ENCODE measurements at regions not wholly inside any gene's neighbourhood (a gene's known extent, or its start where the extent isn't known, plus 50 kb on each side); places are given as distances from the start of the nearest gene placed in this dataset.
A peak's percentile ranks its signal among the peaks of the same experiment; 100 is the strongest.

DNA sequence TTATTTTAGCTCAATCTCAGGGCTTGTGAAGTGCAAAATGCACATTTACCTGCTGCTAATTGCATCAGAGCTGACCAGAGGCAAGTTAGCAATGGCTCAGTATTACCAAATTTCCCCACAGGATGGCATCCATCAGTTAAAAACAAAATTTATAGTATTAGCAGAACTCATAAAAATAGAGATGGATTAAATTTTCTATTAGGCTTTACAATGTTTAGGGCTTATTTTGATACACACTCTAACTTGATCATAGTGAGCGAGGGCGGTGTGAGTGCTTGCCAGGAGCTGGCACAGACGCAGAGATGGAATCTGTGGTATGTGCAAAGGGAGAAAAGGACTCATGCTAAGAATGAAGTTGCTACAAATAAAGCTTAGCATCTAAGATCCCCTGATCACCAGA, 241.0 kb downstream of the NSUN3 start:
- TF ChIP-seq OVOL2 (CRISPR knock-in tag; IDR thresholded peaks at IDR 0.05; ENCODE audit: borderline replicate concordance), result no peak
- TF ChIP-seq FOXJ3 (CRISPR knock-in tag; IDR thresholded peaks at IDR 0.05; ENCODE audit: borderline replicate concordance), result no peak
- TF ChIP-seq SP1 (CRISPR knock-in tag; conservative IDR thresholded peaks at IDR 0.05), result no peak
- TF ChIP-seq HMGA2 (CRISPR knock-in tag; IDR thresholded peaks at IDR 0.05), result no peak
- no peak for TF ChIP-seq ZNF396 (CRISPR knock-in tag; IDR thresholded peaks at IDR 0.05; ENCODE audit: borderline replicate concordance)
- TF ChIP-seq, protein P1, sequence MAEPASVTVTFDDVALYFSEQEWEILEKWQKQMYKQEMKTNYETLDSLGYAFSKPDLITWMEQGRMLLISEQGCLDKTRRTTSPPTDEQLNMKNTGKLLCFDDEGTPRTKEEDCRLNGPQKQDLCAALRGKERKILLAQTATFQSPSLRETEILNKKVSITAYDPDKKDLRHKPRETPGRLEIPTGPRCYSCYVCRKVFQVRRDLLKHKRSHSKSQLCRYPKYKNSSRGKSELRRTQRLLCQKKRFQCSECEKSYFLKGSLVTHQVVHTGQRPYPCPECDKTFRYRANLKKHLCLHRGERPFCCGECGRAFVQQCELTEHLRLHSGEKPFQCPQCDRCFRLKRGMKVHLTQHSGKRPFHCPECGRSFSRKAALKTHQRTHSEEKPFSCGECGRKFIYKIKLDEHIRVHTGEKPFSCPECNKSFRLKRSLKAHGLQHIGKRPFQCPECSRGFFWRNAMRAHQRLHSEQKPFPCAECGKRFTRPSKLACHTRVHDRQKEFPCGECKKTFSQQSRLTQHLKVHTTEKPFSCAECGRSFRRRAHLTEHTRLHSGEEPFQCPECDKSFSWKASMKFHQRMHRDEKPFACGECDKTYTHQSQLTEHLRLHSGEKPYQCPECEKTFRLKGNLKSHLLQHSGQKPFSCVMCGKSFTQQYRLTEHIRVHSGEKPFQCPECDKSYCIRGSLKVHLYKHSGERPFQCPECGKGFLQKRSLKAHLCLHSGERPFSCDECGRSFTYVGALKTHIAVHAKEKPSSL (CRISPR knock-in tag; conservative IDR thresholded peaks at IDR 0.05), result no peak
- no peak for TF ChIP-seq ESRRA (CRISPR knock-in tag; IDR thresholded peaks at IDR 0.05; ENCODE audit: borderline replicate concordance)
- TF ChIP-seq EMX1 (CRISPR knock-in tag; IDR thresholded peaks at IDR 0.05), result no peak
- TF ChIP-seq, protein P2, sequence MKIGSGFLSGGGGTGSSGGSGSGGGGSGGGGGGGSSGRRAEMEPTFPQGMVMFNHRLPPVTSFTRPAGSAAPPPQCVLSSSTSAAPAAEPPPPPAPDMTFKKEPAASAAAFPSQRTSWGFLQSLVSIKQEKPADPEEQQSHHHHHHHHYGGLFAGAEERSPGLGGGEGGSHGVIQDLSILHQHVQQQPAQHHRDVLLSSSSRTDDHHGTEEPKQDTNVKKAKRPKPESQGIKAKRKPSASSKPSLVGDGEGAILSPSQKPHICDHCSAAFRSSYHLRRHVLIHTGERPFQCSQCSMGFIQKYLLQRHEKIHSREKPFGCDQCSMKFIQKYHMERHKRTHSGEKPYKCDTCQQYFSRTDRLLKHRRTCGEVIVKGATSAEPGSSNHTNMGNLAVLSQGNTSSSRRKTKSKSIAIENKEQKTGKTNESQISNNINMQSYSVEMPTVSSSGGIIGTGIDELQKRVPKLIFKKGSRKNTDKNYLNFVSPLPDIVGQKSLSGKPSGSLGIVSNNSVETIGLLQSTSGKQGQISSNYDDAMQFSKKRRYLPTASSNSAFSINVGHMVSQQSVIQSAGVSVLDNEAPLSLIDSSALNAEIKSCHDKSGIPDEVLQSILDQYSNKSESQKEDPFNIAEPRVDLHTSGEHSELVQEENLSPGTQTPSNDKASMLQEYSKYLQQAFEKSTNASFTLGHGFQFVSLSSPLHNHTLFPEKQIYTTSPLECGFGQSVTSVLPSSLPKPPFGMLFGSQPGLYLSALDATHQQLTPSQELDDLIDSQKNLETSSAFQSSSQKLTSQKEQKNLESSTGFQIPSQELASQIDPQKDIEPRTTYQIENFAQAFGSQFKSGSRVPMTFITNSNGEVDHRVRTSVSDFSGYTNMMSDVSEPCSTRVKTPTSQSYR (CRISPR knock-in tag; IDR thresholded peaks at IDR 0.05), result no peak
- TF ChIP-seq, protein P3, sequence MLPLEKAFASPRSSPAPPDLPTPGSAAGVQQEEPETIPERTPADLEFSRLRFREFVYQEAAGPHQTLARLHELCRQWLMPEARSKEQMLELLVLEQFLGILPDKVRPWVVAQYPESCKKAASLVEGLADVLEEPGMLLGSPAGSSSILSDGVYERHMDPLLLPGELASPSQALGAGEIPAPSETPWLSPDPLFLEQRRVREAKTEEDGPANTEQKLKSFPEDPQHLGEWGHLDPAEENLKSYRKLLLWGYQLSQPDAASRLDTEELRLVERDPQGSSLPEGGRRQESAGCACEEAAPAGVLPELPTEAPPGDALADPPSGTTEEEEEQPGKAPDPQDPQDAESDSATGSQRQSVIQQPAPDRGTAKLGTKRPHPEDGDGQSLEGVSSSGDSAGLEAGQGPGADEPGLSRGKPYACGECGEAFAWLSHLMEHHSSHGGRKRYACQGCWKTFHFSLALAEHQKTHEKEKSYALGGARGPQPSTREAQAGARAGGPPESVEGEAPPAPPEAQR (CRISPR knock-in tag; IDR thresholded peaks at IDR 0.05), result no peak
- no peak for TF ChIP-seq CBFB (CRISPR knock-in tag; IDR thresholded peaks at IDR 0.05; ENCODE audit: low read depth)
- TF ChIP-seq SOX15 (CRISPR knock-in tag; IDR thresholded peaks at IDR 0.05), result no peak
- TF ChIP-seq GABPB1 (CRISPR knock-in tag; IDR thresholded peaks at IDR 0.05), result no peak
- TF ChIP-seq ZNF219 (CRISPR knock-in tag; IDR thresholded peaks at IDR 0.05; ENCODE audit: borderline replicate concordance), result no peak
- Mint-ChIP-seq H3K9me3 (no peaks in the 10 kb centered on the region), H3K27ac (no peak overlapping the region), H3K27me3 (ENCODE audit: low read depth) (no peaks in the 10 kb centered on the region; the same call in 1 of the 2 replicates), H3K4me1 (peaks cover 23% of the 10 kb centered on the region), H3K36me3 (no peaks in the 10 kb centered on the region), H3K4me3 (no peak overlapping the region)
- ATAC-seq (peak; percentile 58; the same call in 1 of the 2 replicates), DNase-seq (ENCODE audit: low spot score) (peak; percentile 11)
- CTCF ChIA-PET, result interaction anchor here (0.7 to 2.8 kb wide), 6 partner anchors 8 to 1232 kb away, joined by 3 to 13 read pairs (median 4); no protein-coding TSS in a partner anchor
- POLR2A ChIA-PET, result interaction anchor here (0.7 kb wide), 1 partner anchor 222 kb away, joined by 3 read pairs; no protein-coding TSS in a partner anchor

DNA sequence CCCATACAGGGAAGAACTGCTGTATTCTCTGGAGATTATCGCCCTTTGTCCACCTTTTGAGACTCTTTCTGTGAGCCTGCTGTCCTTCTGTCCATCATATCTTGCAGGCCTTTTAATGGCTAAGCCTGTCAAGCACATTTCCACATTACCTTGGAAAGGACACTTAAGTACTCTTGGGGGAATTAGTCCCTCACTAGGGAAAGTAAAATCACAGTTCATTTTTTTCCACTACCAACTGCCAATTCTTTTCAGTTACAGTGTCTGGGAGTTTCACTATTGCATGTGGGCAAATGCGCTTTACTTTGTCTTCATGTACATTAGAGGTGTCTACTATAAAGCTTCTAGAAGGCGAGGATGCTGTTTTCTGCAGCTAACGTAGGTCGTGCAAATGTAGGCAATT, 242.1 kb downstream of the NSUN3 start:
- peaks cover 23% of the 10 kb centered on the region for H3K4me1 Mint-ChIP-seq
- TF ChIP-seq, protein P4, sequence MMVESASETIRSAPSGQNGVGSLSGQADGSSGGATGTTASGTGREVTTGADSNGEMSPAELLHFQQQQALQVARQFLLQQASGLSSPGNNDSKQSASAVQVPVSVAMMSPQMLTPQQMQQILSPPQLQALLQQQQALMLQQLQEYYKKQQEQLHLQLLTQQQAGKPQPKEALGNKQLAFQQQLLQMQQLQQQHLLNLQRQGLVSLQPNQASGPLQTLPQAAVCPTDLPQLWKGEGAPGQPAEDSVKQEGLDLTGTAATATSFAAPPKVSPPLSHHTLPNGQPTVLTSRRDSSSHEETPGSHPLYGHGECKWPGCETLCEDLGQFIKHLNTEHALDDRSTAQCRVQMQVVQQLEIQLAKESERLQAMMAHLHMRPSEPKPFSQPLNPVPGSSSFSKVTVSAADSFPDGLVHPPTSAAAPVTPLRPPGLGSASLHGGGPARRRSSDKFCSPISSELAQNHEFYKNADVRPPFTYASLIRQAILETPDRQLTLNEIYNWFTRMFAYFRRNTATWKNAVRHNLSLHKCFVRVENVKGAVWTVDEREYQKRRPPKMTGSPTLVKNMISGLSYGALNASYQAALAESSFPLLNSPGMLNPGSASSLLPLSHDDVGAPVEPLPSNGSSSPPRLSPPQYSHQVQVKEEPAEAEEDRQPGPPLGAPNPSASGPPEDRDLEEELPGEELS (CRISPR knock-in tag; IDR thresholded peaks at IDR 0.05), result no peak
- TF ChIP-seq, protein P5, sequence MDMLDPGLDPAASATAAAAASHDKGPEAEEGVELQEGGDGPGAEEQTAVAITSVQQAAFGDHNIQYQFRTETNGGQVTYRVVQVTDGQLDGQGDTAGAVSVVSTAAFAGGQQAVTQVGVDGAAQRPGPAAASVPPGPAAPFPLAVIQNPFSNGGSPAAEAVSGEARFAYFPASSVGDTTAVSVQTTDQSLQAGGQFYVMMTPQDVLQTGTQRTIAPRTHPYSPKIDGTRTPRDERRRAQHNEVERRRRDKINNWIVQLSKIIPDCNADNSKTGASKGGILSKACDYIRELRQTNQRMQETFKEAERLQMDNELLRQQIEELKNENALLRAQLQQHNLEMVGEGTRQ (CRISPR knock-in tag; IDR thresholded peaks at IDR 0.05), result no peak
- TF ChIP-seq HMGA2 (CRISPR knock-in tag; IDR thresholded peaks at IDR 0.05), result no peak
- TF ChIP-seq FOXK1 (CRISPR knock-in tag; IDR thresholded peaks at IDR 0.05), result no peak
- TF ChIP-seq, protein P6, sequence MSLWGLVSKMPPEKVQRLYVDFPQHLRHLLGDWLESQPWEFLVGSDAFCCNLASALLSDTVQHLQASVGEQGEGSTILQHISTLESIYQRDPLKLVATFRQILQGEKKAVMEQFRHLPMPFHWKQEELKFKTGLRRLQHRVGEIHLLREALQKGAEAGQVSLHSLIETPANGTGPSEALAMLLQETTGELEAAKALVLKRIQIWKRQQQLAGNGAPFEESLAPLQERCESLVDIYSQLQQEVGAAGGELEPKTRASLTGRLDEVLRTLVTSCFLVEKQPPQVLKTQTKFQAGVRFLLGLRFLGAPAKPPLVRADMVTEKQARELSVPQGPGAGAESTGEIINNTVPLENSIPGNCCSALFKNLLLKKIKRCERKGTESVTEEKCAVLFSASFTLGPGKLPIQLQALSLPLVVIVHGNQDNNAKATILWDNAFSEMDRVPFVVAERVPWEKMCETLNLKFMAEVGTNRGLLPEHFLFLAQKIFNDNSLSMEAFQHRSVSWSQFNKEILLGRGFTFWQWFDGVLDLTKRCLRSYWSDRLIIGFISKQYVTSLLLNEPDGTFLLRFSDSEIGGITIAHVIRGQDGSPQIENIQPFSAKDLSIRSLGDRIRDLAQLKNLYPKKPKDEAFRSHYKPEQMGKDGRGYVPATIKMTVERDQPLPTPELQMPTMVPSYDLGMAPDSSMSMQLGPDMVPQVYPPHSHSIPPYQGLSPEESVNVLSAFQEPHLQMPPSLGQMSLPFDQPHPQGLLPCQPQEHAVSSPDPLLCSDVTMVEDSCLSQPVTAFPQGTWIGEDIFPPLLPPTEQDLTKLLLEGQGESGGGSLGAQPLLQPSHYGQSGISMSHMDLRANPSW (CRISPR knock-in tag; conservative IDR thresholded peaks at IDR 0.05; ENCODE audit: low read depth), result no peak
- TF ChIP-seq, protein P7, sequence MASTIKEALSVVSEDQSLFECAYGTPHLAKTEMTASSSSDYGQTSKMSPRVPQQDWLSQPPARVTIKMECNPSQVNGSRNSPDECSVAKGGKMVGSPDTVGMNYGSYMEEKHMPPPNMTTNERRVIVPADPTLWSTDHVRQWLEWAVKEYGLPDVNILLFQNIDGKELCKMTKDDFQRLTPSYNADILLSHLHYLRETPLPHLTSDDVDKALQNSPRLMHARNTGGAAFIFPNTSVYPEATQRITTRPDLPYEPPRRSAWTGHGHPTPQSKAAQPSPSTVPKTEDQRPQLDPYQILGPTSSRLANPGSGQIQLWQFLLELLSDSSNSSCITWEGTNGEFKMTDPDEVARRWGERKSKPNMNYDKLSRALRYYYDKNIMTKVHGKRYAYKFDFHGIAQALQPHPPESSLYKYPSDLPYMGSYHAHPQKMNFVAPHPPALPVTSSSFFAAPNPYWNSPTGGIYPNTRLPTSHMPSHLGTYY (CRISPR knock-in tag; IDR thresholded peaks at IDR 0.05), result no peak
- no peak for TF ChIP-seq ESRRA (CRISPR knock-in tag; IDR thresholded peaks at IDR 0.05; ENCODE audit: borderline replicate concordance)
- TF ChIP-seq, protein P8, sequence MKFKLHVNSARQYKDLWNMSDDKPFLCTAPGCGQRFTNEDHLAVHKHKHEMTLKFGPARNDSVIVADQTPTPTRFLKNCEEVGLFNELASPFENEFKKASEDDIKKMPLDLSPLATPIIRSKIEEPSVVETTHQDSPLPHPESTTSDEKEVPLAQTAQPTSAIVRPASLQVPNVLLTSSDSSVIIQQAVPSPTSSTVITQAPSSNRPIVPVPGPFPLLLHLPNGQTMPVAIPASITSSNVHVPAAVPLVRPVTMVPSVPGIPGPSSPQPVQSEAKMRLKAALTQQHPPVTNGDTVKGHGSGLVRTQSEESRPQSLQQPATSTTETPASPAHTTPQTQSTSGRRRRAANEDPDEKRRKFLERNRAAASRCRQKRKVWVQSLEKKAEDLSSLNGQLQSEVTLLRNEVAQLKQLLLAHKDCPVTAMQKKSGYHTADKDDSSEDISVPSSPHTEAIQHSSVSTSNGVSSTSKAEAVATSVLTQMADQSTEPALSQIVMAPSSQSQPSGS (CRISPR knock-in tag; IDR thresholded peaks at IDR 0.05; ENCODE audit: borderline replicate concordance, low read depth), result no peak

More for the DNA sequence above, 242.1 kb downstream of the NSUN3 start:
- ChIA-PET POLR2A (no interaction called here), CTCF (interaction anchor here (1.0 to 2.8 kb wide), 4 partner anchors 9 to 55 kb away, joined by 3 to 13 read pairs (median 3); no protein-coding TSS in a partner anchor)
- Mint-ChIP-seq H3K27ac (no peak overlapping the region), H3K9me3 (no peaks in the 10 kb centered on the region), H3K36me3 (no peaks in the 10 kb centered on the region), H3K27me3 (ENCODE audit: low read depth) (no peaks in the 10 kb centered on the region; the same call in 1 of the 2 replicates), H3K4me3 (no peak overlapping the region)
- DNase-seq (ENCODE audit: low spot score), result no peak
- ATAC-seq, result no peak

Measured in WTC11 (cell line).